WERI-Rb-1 (cell line): ENCODE measurements at regions not wholly inside any gene's neighbourhood (a gene's known extent, or its start where the extent isn't known, plus 50 kb on each side); places are given as distances from the start of the nearest gene placed in this dataset.

Experiments
- DNase-seq: peaks from one replicate; pipeline ENCODE4 v3.0.0-alpha.2; 2020
- H3K27ac ChIP-seq: fragments of 250-450 bp; sonication (Bioruptor Pico); 2 replicates; pipeline ENCODE4 v1.5.1; 2020; ENCODE audit warnings: mild to moderate bottlenecking, moderate library complexity
- H3K27me3 ChIP-seq: fragments of 250-450 bp; sonication (Bioruptor Pico); 2 replicates; pipeline ENCODE4 v1.5.1; 2021; ENCODE audit warnings: mild to moderate bottlenecking, low read depth, moderate library complexity; ENCODE audit not compliant: insufficient read depth, severe bottlenecking
- H3K36me3 ChIP-seq: fragments of 250-450 bp; sonication (Bioruptor Pico); 2 replicates; pipeline ENCODE4 v1.5.1; 2020; ENCODE audit warnings: mild to moderate bottlenecking, moderate library complexity
- H3K4me3 ChIP-seq: 2 replicates; pipeline ENCODE4 v1.5.1; 2011; ENCODE audit warnings: low read depth, mild to moderate bottlenecking, control low read depth, low read length
- H3K9me3 ChIP-seq: fragments of 250-450 bp; sonication (Bioruptor Pico); 2 replicates; pipeline ENCODE4 v1.5.1; 2021; ENCODE audit warnings: mild to moderate bottlenecking, moderate library complexity; ENCODE audit not compliant: severe bottlenecking
- TF ChIP-seq, protein P1 (sequence below): IDR thresholded peaks from 2 replicates; pipeline ENCODE4 v1.5.1; 2011; ENCODE audit warnings: low read depth, mild to moderate bottlenecking, control low read depth, inconsistent platforms, low read length

- Histone ChIP-seq H3K27me3 (no peaks in the 10 kb centered on the region), H3K27ac (no peak overlapping the region), H3K9me3 (no peaks in the 10 kb centered on the region), H3K36me3 (no peaks in the 10 kb centered on the region), H3K4me3 (no peak overlapping the region)
- DNase-seq = no peak
- TF ChIP-seq, protein P1, sequence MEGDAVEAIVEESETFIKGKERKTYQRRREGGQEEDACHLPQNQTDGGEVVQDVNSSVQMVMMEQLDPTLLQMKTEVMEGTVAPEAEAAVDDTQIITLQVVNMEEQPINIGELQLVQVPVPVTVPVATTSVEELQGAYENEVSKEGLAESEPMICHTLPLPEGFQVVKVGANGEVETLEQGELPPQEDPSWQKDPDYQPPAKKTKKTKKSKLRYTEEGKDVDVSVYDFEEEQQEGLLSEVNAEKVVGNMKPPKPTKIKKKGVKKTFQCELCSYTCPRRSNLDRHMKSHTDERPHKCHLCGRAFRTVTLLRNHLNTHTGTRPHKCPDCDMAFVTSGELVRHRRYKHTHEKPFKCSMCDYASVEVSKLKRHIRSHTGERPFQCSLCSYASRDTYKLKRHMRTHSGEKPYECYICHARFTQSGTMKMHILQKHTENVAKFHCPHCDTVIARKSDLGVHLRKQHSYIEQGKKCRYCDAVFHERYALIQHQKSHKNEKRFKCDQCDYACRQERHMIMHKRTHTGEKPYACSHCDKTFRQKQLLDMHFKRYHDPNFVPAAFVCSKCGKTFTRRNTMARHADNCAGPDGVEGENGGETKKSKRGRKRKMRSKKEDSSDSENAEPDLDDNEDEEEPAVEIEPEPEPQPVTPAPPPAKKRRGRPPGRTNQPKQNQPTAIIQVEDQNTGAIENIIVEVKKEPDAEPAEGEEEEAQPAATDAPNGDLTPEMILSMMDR = no peak
These were observed 152.1 kb upstream of the THRB start for GRCh38 chr3:24646790-24647189.

DNA sequence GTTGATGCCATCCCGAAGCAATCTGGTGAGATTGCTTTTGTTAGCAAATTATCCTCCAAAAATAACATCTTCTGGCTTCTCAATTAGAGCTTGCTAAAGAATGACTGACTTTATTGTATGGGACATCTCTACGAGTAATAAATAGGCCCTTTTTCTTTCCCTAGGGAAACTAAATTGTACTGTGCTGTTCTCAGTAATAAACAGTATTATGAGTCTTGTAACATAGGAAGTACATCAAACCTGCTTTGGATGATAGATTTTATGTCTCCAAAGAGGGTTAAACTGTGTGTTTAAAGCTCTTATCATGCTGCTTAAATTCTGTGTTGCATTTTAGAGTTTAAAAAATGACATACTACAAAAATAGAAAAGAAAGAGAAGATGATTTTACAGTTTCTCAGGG is 153.4 kb upstream of the THRB start:
- no peak for DNase-seq
- no peak overlapping the region for H3K4me3 ChIP-seq
- H3K27ac ChIP-seq = no peak overlapping the region
- H3K9me3 ChIP-seq = no peaks in the 10 kb centered on the region
- no peaks in the 10 kb centered on the region for H3K27me3 ChIP-seq
- TF ChIP-seq, protein P1 = no peak
- no peaks in the 10 kb centered on the region for H3K36me3 ChIP-seq

GRCh38 chr3:24650839-24651238 is 156.2 kb upstream of the THRB start:
- no peak overlapping the region for H3K4me3 ChIP-seq
- no peaks in the 10 kb centered on the region for H3K9me3 ChIP-seq
- no peak overlapping the region for H3K27ac ChIP-seq
- TF ChIP-seq, protein P1 = no peak
- H3K36me3 ChIP-seq = no peaks in the 10 kb centered on the region
- no peak for DNase-seq
- H3K27me3 ChIP-seq = no peaks in the 10 kb centered on the region

GRCh38 chr3:24657870-24658510 is 163.3 kb upstream of the THRB start:
- TF ChIP-seq, protein P1 = no peak
- Histone ChIP-seq H3K36me3 (no peaks in the 10 kb centered on the region), H3K27ac (no peak overlapping the region), H3K9me3 (no peaks in the 10 kb centered on the region), H3K4me3 (no peak overlapping the region), H3K27me3 (no peaks in the 10 kb centered on the region)
- no peak for DNase-seq

DNA sequence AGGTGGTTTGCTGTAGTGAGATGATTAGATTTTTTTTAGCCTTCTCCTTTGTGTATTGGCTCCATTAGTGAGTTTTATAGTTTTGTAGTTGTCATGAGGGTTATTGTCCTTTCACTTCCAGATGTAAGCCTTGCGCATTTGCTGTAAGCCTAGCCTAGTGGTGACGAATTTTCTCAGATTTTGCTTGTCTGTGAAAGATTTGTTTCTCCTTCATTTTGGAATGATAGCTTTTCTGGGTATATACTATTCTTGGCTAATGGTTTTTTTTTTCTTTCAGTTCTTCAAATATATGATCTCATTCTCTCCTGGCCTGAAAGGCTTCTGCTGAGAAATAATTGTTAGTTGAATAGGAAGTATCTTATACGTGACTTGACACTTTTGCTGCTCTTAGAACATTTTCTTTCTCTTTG is 166.5 kb upstream of the THRB start:
- no peaks in the 10 kb centered on the region for H3K27me3 ChIP-seq
- H3K36me3 ChIP-seq = no peaks in the 10 kb centered on the region
- DNase-seq = no peak
- H3K27ac ChIP-seq = no peak overlapping the region
- H3K9me3 ChIP-seq = no peaks in the 10 kb centered on the region
- no peak overlapping the region for H3K4me3 ChIP-seq
- TF ChIP-seq, protein P1 = no peak
